WERI-Rb-1 (cell line): ENCODE measurements at regions not wholly inside any gene's neighbourhood (a gene's known extent, or its start where the extent isn't known, plus 50 kb on each side); places are given as distances from the start of the nearest gene placed in this dataset.
"Not testable (repeated sequence)": the region's sequence is repeated elsewhere in the genome, so short reads cannot be mapped to it uniquely, and the experiment has no call there.

ENCODE experiments used
- DNase-seq: peaks from one replicate; pipeline ENCODE4 v3.0.0-alpha.2; 2020
- H3K27ac ChIP-seq: fragments of 250-450 bp; sonication (Bioruptor Pico); 2 replicates; pipeline ENCODE4 v1.5.1; 2020; ENCODE audit warnings: mild to moderate bottlenecking, moderate library complexity
- H3K27me3 ChIP-seq: fragments of 250-450 bp; sonication (Bioruptor Pico); 2 replicates; pipeline ENCODE4 v1.5.1; 2021; ENCODE audit warnings: mild to moderate bottlenecking, low read depth, moderate library complexity; ENCODE audit not compliant: insufficient read depth, severe bottlenecking
- H3K36me3 ChIP-seq: fragments of 250-450 bp; sonication (Bioruptor Pico); 2 replicates; pipeline ENCODE4 v1.5.1; 2020; ENCODE audit warnings: mild to moderate bottlenecking, moderate library complexity
- H3K4me3 ChIP-seq: 2 replicates; pipeline ENCODE4 v1.5.1; 2011; ENCODE audit warnings: low read depth, mild to moderate bottlenecking, control low read depth, low read length
- H3K9me3 ChIP-seq: fragments of 250-450 bp; sonication (Bioruptor Pico); 2 replicates; pipeline ENCODE4 v1.5.1; 2021; ENCODE audit warnings: mild to moderate bottlenecking, moderate library complexity; ENCODE audit not compliant: severe bottlenecking
- TF ChIP-seq, protein P1 (sequence below): IDR thresholded peaks from 2 replicates; pipeline ENCODE4 v1.5.1; 2011; ENCODE audit warnings: low read depth, mild to moderate bottlenecking, control low read depth, inconsistent platforms, low read length

DNA sequence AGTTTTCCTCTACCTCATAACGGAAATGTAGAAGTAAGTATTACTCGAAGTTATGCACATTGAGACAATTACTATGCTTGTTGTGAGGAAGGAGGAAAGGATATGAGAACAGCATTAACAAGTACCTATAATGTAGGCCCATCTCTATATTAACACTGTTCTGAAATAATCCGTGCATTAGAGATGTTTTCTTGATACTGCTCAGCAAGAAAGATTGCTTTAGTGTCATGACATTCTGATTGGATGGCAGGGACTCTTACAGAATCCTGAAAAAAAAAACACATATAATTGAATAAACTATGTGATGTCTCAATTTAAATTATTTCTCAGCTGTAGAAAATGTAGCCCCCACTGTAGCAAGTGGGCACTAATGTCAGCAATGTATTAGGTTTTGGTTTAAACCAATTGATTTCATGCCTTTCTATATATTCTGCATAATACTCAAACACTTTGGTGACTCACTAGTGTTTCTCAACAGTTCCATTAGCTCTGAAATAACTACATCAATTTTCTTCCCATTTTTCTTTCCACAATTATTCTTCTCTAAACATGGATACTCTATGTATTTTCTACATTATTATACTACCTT lies 598.3 kb upstream of the BCHE start:
- TF ChIP-seq, protein P1, sequence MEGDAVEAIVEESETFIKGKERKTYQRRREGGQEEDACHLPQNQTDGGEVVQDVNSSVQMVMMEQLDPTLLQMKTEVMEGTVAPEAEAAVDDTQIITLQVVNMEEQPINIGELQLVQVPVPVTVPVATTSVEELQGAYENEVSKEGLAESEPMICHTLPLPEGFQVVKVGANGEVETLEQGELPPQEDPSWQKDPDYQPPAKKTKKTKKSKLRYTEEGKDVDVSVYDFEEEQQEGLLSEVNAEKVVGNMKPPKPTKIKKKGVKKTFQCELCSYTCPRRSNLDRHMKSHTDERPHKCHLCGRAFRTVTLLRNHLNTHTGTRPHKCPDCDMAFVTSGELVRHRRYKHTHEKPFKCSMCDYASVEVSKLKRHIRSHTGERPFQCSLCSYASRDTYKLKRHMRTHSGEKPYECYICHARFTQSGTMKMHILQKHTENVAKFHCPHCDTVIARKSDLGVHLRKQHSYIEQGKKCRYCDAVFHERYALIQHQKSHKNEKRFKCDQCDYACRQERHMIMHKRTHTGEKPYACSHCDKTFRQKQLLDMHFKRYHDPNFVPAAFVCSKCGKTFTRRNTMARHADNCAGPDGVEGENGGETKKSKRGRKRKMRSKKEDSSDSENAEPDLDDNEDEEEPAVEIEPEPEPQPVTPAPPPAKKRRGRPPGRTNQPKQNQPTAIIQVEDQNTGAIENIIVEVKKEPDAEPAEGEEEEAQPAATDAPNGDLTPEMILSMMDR = no peak
- no peak for DNase-seq
- Histone ChIP-seq H3K36me3 (no peaks in the 10 kb centered on the region), H3K4me3 (no peak overlapping the region), H3K27me3 (no peaks in the 10 kb centered on the region), H3K27ac (no peak overlapping the region), H3K9me3 (no peaks in the 10 kb centered on the region)

DNA sequence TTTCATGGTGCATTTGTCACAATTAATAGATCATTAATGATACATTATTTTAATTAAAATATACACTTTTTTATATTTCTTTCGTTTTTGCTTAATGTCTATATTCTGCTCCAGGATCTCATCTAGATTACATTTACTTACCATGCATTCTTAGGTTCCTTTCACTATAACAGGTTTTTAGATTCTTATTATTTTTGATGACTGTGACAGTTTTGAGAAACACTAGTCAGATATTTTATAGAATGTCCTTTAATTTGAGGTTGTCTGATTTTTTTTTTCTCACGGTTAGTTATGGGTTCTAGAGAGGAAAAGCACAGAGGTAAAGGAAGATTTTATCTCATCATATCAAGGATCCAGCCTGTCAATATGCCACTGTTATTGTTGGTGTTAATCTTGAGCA lies 595.8 kb upstream of the BCHE start:
- no peaks in the 10 kb centered on the region for H3K36me3 ChIP-seq
- TF ChIP-seq, protein P1 = no peak
- H3K9me3 ChIP-seq = no peaks in the 10 kb centered on the region
- DNase-seq = no peak
- no peak overlapping the region for H3K4me3 ChIP-seq
- H3K27ac ChIP-seq = no peak overlapping the region
- H3K27me3 ChIP-seq = no peaks in the 10 kb centered on the region

DNA sequence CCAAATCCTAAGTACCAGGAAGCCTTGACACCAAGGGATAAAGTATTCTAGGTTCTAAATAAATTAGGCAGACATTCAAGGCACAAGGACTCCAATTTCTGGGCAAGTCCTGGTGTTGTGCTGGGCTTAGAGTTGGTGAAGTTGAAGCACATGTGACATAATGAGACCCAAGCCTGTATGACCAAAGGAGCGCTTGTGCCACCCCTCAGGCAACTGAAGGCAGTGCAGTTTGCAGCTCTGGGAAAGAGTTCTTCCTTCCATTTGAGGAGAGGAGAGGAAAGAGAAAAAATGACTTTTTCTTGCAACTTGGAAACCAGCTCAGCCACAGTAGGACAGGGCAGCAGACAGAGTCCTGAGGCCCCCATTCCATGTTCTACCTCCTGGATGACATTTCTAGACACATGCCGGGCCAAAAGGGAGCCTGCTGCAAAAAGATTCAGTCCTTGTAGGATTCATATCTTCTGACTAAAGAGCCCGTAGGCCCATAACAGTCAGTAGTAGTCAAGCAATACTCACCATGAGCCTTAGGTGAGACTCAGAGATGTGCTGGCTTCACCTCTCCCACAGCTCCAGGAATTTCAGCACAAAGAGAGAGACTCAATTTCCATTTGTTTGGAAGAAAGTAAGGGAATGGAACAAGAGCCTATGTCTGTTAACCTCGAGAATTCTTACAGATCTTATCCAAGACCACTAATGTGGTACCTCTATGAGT lies 588.8 kb upstream of the BCHE start:
- TF ChIP-seq, protein P1 = peak; percentile 5; the same call in 1 of the 2 replicates

GRCh38 chr3:166425021-166425420 lies 587.8 kb upstream of the BCHE start:
- Histone ChIP-seq H3K27ac (no peak overlapping the region), H3K4me3 (no peak overlapping the region), H3K9me3 (no peaks in the 10 kb centered on the region), H3K36me3 (no peaks in the 10 kb centered on the region), H3K27me3 (no peaks in the 10 kb centered on the region)
- DNase-seq = no peak
- TF ChIP-seq, protein P1 = no peak

More for the DNA sequence above, 588.8 kb upstream of the BCHE start:
- no peak overlapping the region for H3K27ac ChIP-seq
- H3K27me3 ChIP-seq = no peaks in the 10 kb centered on the region
- DNase-seq = no peak
- no peaks in the 10 kb centered on the region for H3K9me3 ChIP-seq
- no peak overlapping the region for H3K4me3 ChIP-seq
- no peaks in the 10 kb centered on the region for H3K36me3 ChIP-seq

GRCh38 chr3:166423824-166424513 lies 586.7 kb upstream of the BCHE start:
- H3K9me3 ChIP-seq, H3K27me3 ChIP-seq, DNase-seq, H3K4me3 ChIP-seq, H3K36me3 ChIP-seq, H3K27ac ChIP-seq: not testable (repeated sequence)

- H3K9me3 ChIP-seq = no peaks in the 10 kb centered on the region
- no peaks in the 10 kb centered on the region for H3K27me3 ChIP-seq
- no peak for DNase-seq
- H3K27ac ChIP-seq = no peak overlapping the region
- TF ChIP-seq, protein P1 = no peak
- no peak overlapping the region for H3K4me3 ChIP-seq
- H3K36me3 ChIP-seq = no peaks in the 10 kb centered on the region
Measured at GRCh38 chr3:166422556-166422955, 585.3 kb upstream of the BCHE start.
